Peyer's patch (tissue), 4 donors: ENCODE measurements at regions not wholly inside any gene's neighbourhood (a gene's known extent, or its start where the extent isn't known, plus 50 kb on each side); places are given as distances from the start of the nearest gene placed in this dataset.

Experiments used
- CTCF ChIP-seq, 6 experiments: fragments of 450-650 bp in 4 of 6; fragments of 200-600 bp in 2 of 6; sonication (generic) in 1 of 6; IDR thresholded peaks; one replicate each; pipeline ENCODE4 v1.5.1; 2017 to 2019; ENCODE audit warnings: antibody characterized with exemption in 6 of 6, mild to moderate bottlenecking in 3 of 6, moderate library complexity in 1 of 6
- POLR2A ChIP-seq, 2 donors: fragments of 450-650 bp; IDR thresholded peaks; one replicate each; pipeline ENCODE4 v1.5.1; 2017; ENCODE audit warnings: antibody characterized with exemption in 2 of 2, mild to moderate bottlenecking in 2 of 2, moderate library complexity in 2 of 2

- TF ChIP-seq POLR2A (IDR thresholded peaks at IDR 0.05) (no peak), CTCF (IDR thresholded peaks at IDR 0.05) (no peak)
These were observed 144.4 kb downstream of the PTBP2 start for GRCh38 chr1:96865731-96866685.
